ENCODE measurements at regions not wholly inside any gene's neighbourhood (a gene's known extent, or its start where the extent isn't known, plus 50 kb on each side); places are given as distances from the start of the nearest gene placed in this dataset.
A peak's percentile ranks its signal among the peaks of the same experiment; 100 is the strongest.
"Not testable (repeated sequence)": the region's sequence is repeated elsewhere in the genome, so short reads cannot be mapped to it uniquely, and the experiment has no call there.

DNA sequence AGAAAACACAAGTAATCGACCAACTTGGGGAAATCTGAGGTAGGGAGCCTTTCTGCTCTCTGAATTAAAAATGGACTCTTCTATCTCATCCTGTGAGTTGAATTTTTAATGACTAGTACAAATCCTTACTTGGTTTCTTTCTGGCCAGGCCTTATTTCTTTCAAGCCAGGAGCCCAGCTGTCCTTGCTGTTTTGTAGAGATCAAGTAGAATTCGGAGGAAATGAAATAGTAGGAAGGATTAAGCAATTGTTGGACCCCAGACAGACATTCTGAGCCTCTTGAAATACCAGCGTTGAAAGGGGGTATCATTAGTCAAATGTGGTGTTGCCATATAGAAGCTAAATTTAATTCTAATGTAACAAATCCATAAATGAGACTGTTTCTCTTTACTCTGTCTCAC lies 53.7 kb upstream of the SMIM15 start:
- DNase-seq, result no peak

DNA sequence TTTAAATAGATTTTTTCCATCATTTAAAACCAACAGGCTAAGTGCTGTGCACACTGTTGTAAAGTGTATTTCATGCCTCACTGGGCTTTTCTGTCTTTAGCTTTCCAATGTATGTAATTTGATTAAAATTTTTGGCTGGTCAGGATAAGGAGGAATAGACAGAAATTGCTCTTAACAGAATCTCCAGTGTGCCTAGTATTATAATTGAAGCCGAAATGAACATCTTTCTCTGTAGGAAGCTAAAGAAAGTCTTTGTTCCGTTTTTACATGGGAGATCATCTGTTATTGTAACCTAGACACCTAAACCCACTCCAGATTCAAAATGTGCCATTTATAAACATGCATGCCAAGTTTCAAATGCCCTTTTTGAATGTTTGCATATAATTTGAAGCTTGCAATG lies 54.5 kb upstream of the SMIM15 start:
- no peak for DNase-seq

DNA sequence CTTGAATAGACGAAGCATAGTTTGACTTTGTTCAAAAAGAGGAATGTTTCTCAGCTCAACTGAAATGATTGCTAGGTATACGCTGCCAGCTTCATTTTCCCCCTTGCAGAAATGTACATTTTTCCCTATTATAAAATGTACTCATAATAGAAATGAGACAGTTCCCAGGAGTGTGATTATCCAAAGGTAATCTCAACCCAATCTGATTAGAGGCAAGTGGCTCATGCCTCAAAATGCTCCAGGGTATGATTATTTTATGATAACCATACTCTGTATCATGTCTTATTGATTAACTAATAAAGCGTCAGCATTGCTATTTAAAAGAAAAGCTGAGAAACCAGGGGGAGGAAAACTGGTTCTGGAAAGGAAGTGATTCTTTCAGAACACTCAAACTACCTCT lies 54.9 kb upstream of the SMIM15 start:
- DNase-seq, result no peak

DNA sequence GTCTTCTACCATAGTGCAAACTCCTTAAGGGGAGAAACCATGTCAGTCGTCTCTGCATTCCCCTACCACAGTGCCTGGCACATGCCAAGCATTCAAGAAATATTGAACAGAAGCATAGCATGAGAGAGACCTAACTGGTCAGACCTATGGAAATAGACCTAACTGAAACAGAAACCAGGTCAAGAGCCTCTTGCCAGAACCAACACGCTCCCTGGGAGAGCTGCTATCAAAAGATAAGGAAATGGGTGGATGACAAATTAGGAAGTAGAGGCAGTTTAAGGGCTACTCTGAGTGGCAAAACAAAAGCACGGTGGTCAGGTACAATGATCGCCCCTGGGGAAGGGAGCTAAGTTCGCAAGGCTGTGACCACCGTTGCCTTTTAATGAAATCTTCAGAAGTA lies 66.0 kb upstream of the SMIM15 start:
- DNase-seq, result no peak

DNA sequence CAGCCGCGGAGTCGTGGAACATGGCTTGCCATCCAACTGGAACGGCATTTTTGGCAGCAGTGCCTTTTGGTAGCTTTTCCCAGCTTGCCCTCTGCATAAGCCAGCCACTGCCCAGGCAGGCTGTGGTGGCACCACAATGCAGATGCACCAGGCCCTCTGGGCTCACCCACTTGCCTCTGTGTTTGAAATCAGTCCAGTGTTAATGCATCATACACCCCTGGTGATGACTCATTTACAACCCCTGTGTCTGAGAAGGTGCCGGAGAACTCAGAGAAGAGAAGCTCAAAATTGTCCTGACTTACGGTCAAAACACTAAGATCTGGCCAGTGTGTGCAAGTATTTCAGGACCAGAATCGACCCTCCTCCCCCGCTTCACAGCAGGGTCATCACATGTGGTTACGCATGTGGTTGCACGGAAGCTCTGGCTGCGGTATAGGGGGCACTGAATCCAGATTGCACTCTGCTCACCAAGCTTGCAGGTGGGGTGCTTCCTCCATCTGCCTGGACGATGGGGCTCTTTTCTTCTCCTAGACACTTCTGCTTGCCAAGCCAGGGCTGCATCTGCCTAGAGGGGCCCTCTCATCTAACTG lies 66.5 kb upstream of the SMIM15 start:
- no peak for DNase-seq

DNA sequence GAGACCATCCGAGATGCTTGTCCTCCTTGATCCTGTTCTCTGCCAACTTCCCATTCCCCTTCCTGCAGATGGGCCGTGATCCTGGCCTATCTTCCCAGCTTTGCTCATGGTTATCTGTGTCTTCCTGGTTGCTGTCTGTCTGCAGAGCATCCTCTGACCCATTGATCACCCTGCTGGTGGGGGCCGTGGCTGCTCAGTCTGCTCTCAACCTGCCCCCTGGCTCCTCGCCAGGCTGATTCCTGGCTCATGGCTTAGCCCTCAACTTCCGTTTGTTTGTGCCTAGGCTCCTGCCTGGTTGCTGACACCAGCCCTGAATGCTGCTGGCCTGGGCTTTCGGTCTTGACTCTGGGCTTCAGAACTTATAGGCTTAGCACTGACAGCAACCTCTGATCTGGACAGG lies 67.1 kb upstream of the SMIM15 start:
- no peak for DNase-seq

DNA sequence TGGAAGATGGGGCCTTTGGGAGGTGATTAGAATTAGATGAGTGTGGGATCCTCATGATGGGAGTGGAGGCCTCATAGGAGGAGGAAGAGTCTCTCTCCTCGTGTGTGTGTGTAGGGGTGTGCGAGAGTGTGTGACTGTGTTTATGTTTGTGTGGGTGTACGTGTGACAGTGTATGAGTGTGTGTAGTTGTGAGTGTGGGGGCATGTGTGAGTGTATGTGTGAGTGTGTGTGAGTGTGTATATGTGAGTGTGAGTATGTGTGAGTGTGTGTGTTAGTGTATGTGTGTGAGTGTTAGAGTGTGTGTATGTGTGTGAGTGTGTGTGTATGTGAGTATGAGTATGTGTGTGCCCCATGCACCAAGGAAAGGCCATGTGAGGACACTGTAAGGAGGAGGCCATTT lies 68.2 kb upstream of the SMIM15 start:
- no peak for DNase-seq

DNA sequence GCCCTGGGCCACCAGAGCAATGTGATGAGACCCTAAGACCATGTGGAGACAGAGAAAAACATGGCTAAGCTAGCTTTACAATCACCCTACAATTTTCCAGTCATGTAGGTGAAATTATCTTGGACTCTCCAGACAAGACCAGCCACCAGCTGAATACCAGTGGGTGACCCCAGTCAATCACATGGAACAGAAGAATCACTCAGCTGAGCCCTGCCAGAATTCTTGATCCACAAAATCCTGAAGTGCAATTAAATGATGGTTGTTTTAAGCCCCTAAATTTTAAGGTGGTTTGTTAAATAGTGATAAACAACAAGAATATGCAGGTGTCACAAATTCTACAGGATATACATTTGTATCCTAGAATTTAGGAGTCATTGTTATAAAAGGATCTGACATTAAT lies 69.5 kb upstream of the SMIM15 start:
- no peak for DNase-seq

DNA sequence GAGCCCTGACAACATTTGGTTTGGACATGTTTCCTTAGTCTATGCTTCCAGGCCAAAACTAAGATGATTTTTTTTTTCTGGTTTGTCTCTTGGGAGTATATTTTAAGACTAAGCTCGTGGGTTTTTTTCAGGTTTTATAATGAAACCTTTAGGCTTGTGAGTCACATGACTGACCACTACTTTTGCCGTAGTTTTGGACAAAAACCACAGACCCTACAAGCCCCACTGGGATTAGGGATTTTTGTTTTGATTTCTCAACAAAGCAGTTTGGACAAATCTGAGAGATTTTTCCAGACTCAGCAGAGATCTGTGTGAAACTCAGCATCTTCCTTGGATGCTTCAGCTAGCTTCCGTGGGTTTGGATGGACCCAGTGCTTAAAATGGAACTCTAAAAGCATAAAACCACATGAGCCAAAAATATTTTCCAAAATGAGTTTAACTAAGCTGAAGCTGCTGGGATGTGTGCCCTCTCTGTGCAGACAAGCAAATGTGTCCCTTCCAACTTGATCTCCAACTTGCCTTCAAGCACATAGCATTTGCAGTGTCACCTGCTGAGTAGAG lies 70.3 kb upstream of the SMIM15 start:
- DNase-seq, result no peak

DNA sequence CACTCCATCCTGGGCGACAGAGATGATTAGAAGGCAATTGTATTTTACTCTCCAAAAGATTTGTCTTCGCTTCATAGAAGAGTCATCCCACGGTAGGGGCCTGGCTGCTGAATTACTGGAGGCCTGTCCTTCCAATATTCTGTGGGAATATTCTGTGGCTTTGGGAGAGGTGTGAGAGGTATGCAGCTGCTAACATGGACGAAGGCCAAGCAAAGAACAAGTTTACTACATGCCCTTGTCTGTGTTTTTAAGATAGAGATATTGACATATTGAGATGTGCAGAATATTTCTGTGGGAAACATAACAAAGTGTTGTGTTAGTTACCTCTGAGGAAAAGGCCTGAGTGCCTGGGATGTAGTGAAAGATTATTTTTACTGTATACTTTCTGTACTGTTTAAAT lies 71.8 kb upstream of the SMIM15 start:
- DNase-seq, result no peak

DNA sequence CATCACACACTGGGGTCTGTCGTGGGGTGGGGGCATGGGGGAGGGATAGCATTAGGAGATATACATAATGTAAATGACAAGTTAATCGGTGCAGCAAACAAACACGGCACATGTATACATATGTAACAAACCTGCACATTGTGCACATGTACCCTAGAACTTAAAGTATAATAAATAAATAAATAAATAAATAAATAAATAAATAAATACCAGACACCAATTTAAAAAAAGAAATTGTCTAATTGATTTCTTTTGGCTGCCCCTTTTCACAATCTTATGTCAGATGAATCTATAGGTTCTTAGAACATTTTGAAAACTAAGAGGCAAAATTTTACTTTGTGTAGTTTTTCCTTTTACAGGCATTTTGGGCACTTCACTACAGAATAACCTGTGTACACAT lies 74.4 kb upstream of the SMIM15 start:
- DNase-seq, result not testable (repeated sequence)

DNA sequence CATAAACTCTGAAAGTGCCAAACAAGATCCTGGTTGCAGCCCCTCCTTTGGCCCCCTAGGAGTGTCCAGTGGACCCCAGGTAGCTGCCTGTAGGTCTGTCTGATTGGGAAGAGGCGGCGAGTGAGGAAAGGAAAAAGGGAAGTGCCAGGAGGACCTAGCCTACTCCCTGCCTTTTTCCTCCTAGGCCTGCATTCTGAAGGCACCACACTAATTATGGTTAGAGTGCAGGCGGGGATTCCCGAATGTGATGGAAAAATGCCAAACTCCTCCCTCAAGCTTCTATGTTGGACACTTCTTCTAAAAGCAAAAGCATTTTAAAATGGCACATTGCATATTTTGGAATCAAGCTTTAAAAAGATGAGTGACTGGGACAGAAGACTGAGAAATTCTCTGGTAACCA lies 83.2 kb upstream of the SMIM15 start:
- no peak for DNase-seq

DNA sequence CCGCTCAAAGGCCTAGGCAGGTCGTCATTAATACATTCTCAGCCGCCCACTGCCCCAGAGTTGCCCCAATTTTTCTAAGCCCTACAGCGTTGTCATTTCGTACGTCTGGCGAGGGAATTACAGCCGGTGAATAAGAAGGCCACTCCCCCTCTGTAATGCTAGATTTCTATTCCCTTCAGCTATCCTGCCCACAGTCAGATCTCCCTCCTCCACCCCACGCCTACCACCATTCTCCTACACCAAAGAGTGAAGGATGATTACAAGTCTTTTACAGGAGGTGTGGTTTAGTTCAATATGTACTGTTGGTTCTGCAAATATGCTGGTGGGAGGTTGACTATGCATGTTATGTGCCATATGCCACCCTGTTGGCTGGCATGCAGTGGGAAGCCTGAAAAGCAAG lies 83.7 kb upstream of the SMIM15 start:
- no peak for DNase-seq

DNA sequence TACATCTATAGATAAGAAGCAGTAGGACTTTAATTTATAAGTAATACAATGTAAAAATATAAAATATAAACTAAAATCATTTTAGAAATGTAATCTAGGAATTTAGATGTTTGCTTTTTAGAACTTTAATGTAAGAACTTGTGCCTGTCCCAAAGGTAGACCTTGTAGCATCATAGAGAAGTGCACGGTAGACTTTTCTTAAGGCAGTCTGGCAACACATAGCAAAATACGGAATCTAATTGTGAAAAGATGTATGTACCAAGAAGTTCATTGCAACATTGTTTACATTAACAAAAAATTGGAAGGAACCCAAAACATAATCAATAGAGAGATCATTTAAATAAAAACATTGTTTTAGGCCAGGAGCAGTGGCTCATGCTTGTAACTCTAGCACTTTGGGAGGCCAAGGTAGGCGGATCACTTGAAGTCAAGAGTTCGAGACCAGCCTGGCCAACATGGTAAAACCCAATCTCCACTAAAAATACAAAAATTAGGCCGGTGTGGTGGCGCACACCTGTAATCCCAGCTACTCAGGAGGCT lies 84.6 kb upstream of the SMIM15 start:
- no peak for DNase-seq

DNA sequence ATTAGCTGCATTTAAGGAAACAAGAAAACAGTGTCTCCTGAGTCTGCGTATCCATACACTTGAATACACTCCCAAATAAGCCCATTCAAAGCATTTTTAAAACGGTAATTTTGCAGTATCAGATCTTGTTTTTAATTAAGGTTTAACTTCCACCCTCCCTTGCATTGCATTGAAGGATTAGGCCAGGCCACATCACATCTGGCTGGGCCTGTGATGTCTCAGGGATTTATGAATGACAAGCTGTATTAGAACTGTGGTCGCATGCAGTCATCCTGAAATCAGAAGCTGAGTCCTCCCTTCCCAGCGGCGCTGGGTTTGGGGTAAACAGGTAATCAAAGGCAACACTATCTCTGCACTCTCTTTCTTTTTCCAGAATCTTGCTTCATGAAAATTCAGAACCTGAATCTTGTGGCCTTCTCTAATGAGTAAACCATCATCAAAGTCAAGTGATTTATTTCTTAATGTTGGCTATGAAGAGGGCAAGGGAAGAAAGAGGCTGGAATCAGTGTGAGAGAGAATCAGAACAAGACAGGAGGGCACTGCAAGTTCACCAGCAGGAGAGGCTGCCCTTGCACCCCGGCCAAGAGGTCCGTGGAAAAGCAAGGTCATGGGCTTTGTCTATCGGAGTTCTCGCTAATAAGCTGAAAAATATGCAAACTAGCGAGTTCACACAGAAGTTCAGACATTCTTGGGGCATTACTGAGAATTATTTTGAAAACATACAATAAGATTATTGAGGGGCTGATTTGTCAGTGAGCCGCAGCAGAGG lies 80.0 kb upstream of the ZSWIM6 start:
- DNase-seq, result no peak

DNA sequence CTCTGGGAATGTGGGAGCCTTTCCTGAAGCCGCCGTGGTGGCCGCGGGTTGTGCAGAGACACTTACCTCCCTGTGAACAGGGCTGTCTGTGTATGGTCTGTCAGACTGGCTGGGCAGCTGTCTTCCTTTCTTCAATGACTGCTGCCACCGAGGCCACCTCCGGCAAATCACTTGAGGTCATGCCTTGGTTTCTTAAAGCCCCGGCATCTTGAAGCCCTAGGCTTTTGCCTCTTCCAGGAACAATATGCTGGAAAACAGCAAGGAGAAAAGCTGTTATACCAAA lies 79.5 kb upstream of the ZSWIM6 start:
- DNase-seq, result no peak

DNA sequence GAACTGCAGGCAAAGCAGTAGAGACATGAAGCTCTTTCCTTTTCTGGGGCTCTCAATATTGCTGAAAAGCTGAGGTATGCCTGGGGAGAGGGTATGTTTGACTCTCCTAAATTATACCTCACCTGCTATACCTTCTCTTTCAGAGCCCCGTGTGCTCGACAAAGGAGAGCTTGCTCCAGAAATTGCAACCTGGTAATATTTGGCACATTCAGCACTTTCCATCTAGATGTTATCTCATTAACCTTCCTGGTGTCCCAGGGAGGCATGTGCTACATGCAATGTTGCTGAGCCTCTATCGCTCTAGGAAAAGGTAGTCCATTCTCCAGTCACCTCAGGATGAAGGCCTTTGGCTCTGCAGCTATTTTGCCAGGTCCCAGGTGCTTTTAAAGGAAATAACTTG lies 78.5 kb upstream of the ZSWIM6 start:
- no peak for DNase-seq

DNA sequence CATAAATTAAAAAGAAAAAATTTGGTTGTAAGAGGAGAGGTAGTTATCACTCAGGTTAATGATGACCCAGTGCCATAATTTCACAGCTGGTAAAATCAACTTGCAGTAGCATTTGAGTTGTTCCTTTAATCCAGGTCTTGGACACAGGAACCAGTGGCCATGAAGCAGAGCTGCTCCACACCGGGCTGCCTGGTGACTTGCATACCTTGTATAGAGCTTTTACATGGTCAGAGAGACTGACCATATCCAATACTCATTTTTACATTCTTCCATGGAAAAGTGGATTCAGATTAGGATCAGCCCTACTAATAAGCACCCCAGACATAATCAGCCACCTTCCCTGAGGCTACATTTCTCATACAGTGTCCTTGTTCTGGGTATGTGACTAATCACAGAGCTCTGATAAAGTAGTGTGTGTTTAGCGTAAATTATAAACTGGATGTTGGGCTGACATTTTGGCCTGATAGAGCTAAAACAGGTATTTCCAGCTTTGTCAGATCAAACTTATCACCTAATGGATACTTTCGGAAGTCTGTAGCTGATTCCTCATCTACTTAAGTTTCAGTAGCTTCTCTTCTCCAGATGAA lies 77.0 kb upstream of the ZSWIM6 start:
- no peak for DNase-seq

DNA sequence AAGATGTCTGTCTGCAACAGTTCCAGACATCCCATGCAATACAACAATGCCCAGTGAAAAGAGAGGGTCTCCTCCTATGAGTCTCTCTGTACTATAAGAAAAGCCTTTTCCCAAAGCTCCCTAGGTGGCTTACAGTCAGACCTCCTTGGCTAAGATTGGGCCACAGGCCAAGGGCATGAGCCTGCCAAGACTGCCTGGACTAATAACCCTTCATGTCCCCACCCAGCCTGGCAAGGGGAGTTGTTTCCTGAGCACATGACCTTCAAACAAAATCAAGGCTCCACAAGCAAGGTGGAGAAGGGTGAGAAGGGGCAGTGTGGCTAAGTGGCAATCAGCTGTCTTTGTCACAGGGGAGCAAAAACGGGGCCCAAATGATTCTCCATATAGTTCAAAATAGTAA lies 75.6 kb upstream of the ZSWIM6 start:
- no peak for DNase-seq

DNA sequence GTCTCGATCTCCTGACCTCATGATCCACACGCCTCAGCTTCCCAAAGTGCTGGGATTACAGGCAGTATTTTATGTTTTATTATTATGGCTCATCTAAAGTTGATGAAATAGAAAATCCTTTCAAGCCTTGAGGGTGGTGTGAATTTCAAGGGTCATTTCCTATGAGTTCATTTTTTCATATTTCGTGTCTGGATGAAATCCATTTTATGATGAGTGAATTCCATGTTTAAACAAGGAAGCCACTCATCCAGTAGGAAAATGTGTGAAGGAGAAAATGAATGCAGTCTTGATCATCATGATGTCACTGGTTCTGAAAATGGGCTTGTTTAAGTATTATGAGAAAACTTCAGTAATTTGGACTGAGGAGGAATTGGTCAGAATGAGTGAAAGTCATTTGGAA lies 74.6 kb upstream of the ZSWIM6 start:
- DNase-seq, result no peak

DNA sequence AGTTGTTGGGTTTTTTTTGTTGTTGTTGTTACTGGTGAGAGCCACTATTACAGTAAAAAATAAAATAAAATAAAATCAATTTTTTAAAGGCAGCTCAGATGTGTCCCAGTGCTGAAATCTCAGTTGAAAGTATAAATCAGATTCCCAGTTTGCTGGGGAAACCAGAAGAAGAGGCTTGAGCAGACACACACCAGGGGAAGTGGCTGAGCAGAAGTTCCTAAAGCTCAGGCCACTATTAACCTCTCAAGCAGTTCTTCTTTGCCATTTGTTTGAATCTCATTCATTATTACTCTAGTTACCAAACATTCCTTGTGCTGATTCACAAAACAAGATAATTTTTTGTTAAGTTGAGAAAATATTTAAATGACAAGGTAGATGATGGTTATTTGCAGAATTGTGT lies 70.9 kb upstream of the ZSWIM6 start:
- DNase-seq, result no peak

DNA sequence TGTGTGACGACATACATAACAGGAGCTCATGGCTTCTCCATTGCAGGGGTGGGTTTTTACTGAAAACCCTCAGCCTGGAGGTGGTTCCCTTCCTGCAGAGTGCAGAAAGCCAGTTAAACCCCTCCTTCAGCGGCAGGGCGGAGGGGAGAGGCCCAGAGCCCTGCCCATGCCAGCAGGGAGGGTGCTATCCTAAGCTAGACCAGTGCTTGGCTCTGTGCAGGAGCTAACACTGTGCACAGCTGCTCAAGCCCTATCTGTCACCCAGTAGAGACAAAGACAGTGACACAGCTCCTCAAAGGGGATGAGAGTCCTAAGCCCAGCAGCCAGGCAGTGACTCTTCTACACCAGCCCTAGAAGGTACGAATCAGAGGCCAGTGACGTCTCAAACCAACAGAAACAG lies 70.0 kb upstream of the ZSWIM6 start:
- DNase-seq, result no peak

DNA sequence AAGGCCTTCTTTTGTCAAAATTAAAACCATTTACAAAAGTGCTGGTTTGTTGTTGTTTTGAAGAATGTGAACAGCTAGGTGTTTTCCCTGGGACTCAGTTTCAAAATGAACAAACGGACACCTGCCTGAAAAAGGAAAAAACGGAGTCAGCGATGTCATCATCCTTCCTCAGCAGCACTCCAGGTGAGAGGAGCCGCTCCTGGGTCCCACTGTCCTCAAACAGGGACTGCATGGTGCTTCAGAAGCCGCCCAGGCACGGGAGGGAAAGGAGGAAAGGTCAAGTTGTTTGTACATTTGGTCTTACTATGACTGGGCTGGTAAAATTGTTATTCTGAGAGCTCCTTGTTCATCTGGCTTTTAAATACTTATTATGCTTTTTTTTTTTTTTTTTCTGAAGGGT lies 69.0 kb upstream of the ZSWIM6 start:
- DNase-seq, result peak; percentile 20

DNA sequence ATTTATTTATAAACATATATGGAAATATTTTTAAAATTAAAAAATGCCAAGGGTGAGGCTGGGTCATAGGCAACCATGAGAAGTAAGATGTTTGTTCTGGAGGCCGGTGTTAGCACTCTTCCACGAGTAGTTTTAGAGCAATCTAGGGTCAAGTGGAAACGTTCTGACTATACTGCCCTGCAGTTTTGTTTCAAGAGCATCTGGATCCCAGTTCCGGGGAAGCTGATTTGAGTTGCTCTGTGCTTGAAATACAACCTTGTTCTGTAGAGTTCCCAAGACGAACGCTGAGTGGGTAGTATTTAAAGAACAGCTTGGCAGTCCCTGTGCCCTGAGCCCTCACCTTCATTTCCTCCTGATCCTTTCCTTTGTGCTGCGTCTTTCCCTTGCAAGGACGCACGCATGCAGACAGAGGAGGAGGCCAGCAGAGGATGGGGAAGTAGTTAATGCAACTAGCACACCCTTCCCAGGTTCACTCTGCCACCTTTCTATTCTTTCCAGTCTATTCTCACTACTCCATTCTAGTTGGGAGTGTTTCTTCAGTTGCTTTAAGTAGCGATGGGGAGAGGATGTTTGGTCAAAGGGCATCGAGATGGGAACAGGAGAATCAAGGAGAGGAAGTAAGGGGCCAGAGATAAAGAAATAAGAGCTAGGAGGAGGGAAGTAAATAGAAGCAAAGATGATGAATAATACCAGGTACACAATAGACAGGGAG lies 68.3 kb upstream of the ZSWIM6 start:
- DNase-seq, result peak; percentile 33
